ENCODE measurements at regions not wholly inside any gene's neighbourhood (a gene's known extent, or its start where the extent isn't known, plus 50 kb on each side); places are given as distances from the start of the nearest gene placed in this dataset.

GRCh38 chr2:16303273-16303577, 362.4 kb downstream of the CYRIA start:
- TF ChIP-seq SIN3A (IDR thresholded peaks at IDR 0.05; ENCODE audit: borderline replicate concordance, low read depth, low read length) (no peak), POLR2AphosphoS5 (IDR thresholded peaks at IDR 0.05; ENCODE audit: low read depth, low read length) (no peak), PBX3 (IDR thresholded peaks at IDR 0.05) (no peak), CTCF (IDR thresholded peaks at IDR 0.05) (no peak)
